ENCODE measurements at regions not wholly inside any gene's neighbourhood (a gene's known extent, or its start where the extent isn't known, plus 50 kb on each side); places are given as distances from the start of the nearest gene placed in this dataset.
"Not testable (repeated sequence)": the region's sequence is repeated elsewhere in the genome, so short reads cannot be mapped to it uniquely, and the experiment has no call there.

- H3K4me3 ChIP-seq (ENCODE audit: extremely low read depth in 1 of 4, insufficient read depth in 2 of 4, low read depth in 3 of 4, low read length in 4 of 4); H2BK12ac ChIP-seq (ENCODE audit: low read depth, low read length); H3K79me2 ChIP-seq (ENCODE audit: control insufficient read depth in 1 of 2, insufficient read depth in 2 of 2, low read length in 2 of 2); DNase-seq (ENCODE audit: low read depth in 1 of 2, low spot score in 2 of 2); H2BK20ac ChIP-seq (ENCODE audit: low read length); POLR2A ChIA-PET (ENCODE audit: partially characterized antibody); H4K5ac ChIP-seq (ENCODE audit: insufficient read length, low read depth, low read length); H3K4me1 ChIP-seq (replicated peaks in 1 of 4; ENCODE audit: control insufficient read depth in 3 of 4, insufficient read depth in 4 of 4, low read length in 3 of 4); FAIRE-seq; H4K91ac ChIP-seq (replicated peaks; ENCODE audit: insufficient read length, low read length); H2BK15ac ChIP-seq (ENCODE audit: low read length); H3K14ac ChIP-seq (ENCODE audit: insufficient read length); H3K27me3 ChIP-seq (replicated peaks in 1 of 4; ENCODE audit: control insufficient read depth in 3 of 4, extremely low read depth in 1 of 4, insufficient read depth in 3 of 4, low read length in 3 of 4); H4K8ac ChIP-seq (ENCODE audit: extremely low read depth, insufficient read depth, low read length); H3K4ac ChIP-seq (replicated peaks; ENCODE audit: insufficient read length, low read depth, low read length); H3K56ac ChIP-seq (replicated peaks; ENCODE audit: insufficient read length, low read depth, low read length); CTCF ChIA-PET (ENCODE audit: partially characterized antibody); H3K9me3 ChIP-seq (ENCODE audit: insufficient read depth in 2 of 2, low read depth in 1 of 2, low read length in 1 of 2); H4K20me1 ChIP-seq (replicated peaks in 1 of 2; ENCODE audit: control insufficient read depth in 1 of 2, insufficient read depth in 2 of 2, low read length in 2 of 2); H3K4me2 ChIP-seq (ENCODE audit: insufficient read depth in 1 of 2, low read depth in 2 of 2, low read length in 2 of 2); H2AK5ac ChIP-seq (ENCODE audit: low read depth, low read length); H2AFZ ChIP-seq (ENCODE audit: low read length); H3K18ac ChIP-seq (ENCODE audit: extremely low read depth, low read length); H3K23me2 ChIP-seq (ENCODE audit: low read depth, low read length); H3K27ac ChIP-seq (ENCODE audit: low read depth, low read length); H3K23ac ChIP-seq (ENCODE audit: insufficient read length); H3K9ac ChIP-seq (replicated peaks in 1 of 4; ENCODE audit: extremely low read depth in 1 of 4, low read depth in 3 of 4, low read length in 3 of 4); H3K36me3 ChIP-seq (ENCODE audit: control insufficient read depth in 2 of 4, insufficient read depth in 4 of 4, low read length in 3 of 4); H3K79me1 ChIP-seq (ENCODE audit: low read depth, low read length); H2BK5ac ChIP-seq (ENCODE audit: low read depth, low read length); H2BK120ac ChIP-seq (replicated peaks; ENCODE audit: low read depth, low read length): not testable (repeated sequence)
- 89% methylated on average over 3 of the region's 9 CpGs; no CpG with 5 or more reads in 1 of the 2 experiments for WGBS, 2 experiments (ENCODE audit: extremely low coverage in 1 of 2, insufficient coverage in 1 of 2, insufficient read length in 1 of 2, insufficient replicate concordance in 2 of 2, low coverage in 1 of 2, low lambda C conversion rate in 2 of 2, missing lambda C conversion rate in 1 of 2)
These were observed 86.8 kb upstream of the DIAPH2 start for GRCh38 chrX:96597847-96598246.
